Nephron progenitor cell (in vitro differentiated cells): ENCODE measurements at regions not wholly inside any gene's neighbourhood (a gene's known extent, or its start where the extent isn't known, plus 50 kb on each side); places are given as distances from the start of the nearest gene placed in this dataset.
A peak's percentile ranks its signal among the peaks of the same experiment; 100 is the strongest.

Experiments used
- DNase-seq: peaks from one replicate; pipeline ENCODE4 v3.0.0; 2021
- H3K27ac Mint-ChIP-seq: 2 replicates; pipeline ENCODE4 v1.8.0; 2021; ENCODE audit warnings: mild to moderate bottlenecking, moderate library complexity, mixed read lengths
- H3K27me3 Mint-ChIP-seq: 2 replicates; pipeline ENCODE4 v1.8.0; 2021; ENCODE audit warnings: mild to moderate bottlenecking, low read depth, mixed read lengths; ENCODE audit not compliant: poor library complexity
- H3K36me3 Mint-ChIP-seq: 2 replicates; pipeline ENCODE4 v1.8.0; 2021; ENCODE audit warnings: low read depth, mixed read lengths
- H3K4me1 Mint-ChIP-seq: 2 replicates; pipeline ENCODE4 v1.8.0; 2021; ENCODE audit warnings: mixed read lengths
- H3K4me3 Mint-ChIP-seq: 2 replicates; pipeline ENCODE4 v1.8.0; 2021; ENCODE audit warnings: mild to moderate bottlenecking, moderate library complexity, mixed read lengths
- H3K9me3 Mint-ChIP-seq: 2 replicates; pipeline ENCODE4 v1.8.0; 2021; ENCODE audit warnings: mild to moderate bottlenecking, moderate library complexity, mixed read lengths
- TF ChIP-seq, protein P1 (sequence below): fragments of 200-600 bp; sonication (generic); IDR thresholded peaks from 2 replicates; pipeline ENCODE4 v1.5.0; 2021; ENCODE audit warnings: antibody characterized with exemption

GRCh38 chr5:158470764-158471534 lies 612.0 kb upstream of the CLINT1 start:
- no peak overlapping the region for H3K27ac Mint-ChIP-seq
- H3K9me3 Mint-ChIP-seq, result peaks cover 9% of the 10 kb centered on the region
- peaks cover 21% of the 10 kb centered on the region for H3K4me1 Mint-ChIP-seq
- no peak overlapping the region for H3K4me3 Mint-ChIP-seq
- DNase-seq, result no peak
- peaks cover 5% of the 10 kb centered on the region for H3K36me3 Mint-ChIP-seq
- TF ChIP-seq, protein P1, sequence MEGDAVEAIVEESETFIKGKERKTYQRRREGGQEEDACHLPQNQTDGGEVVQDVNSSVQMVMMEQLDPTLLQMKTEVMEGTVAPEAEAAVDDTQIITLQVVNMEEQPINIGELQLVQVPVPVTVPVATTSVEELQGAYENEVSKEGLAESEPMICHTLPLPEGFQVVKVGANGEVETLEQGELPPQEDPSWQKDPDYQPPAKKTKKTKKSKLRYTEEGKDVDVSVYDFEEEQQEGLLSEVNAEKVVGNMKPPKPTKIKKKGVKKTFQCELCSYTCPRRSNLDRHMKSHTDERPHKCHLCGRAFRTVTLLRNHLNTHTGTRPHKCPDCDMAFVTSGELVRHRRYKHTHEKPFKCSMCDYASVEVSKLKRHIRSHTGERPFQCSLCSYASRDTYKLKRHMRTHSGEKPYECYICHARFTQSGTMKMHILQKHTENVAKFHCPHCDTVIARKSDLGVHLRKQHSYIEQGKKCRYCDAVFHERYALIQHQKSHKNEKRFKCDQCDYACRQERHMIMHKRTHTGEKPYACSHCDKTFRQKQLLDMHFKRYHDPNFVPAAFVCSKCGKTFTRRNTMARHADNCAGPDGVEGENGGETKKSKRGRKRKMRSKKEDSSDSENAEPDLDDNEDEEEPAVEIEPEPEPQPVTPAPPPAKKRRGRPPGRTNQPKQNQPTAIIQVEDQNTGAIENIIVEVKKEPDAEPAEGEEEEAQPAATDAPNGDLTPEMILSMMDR, result no peak
- H3K27me3 Mint-ChIP-seq, result peaks cover 30% of the 10 kb centered on the region

- Mint-ChIP-seq H3K4me1 (peaks cover 12% of the 10 kb centered on the region), H3K36me3 (peaks cover 5% of the 10 kb centered on the region), H3K9me3 (peaks cover 9% of the 10 kb centered on the region), H3K4me3 (no peak overlapping the region), H3K27ac (no peak overlapping the region), H3K27me3 (peaks cover 22% of the 10 kb centered on the region)
- TF ChIP-seq, protein P1, result no peak
- DNase-seq, result no peak
These were observed 609.5 kb upstream of the CLINT1 start for GRCh38 chr5:158468444-158468843.

- Mint-ChIP-seq H3K4me3 (no peak overlapping the region), H3K4me1 (peaks cover 6% of the 10 kb centered on the region), H3K9me3 (peaks cover 9% of the 10 kb centered on the region), H3K36me3 (peaks cover 5% of the 10 kb centered on the region), H3K27ac (no peak overlapping the region), H3K27me3 (peaks cover 29% of the 10 kb centered on the region)
- DNase-seq, result no peak
- TF ChIP-seq, protein P1, result no peak
These were observed 607.2 kb upstream of the CLINT1 start for GRCh38 chr5:158466191-158466590.

- no peak for DNase-seq
- H3K4me1 Mint-ChIP-seq, result no peaks in the 10 kb centered on the region
These were observed 606.4 kb upstream of the CLINT1 start for GRCh38 chr5:158465086-158465972.

GRCh38 chr5:158464383-158464782 lies 605.4 kb upstream of the CLINT1 start:
- no peak for DNase-seq
- Mint-ChIP-seq H3K27me3 (peaks cover 20% of the 10 kb centered on the region), H3K27ac (no peak overlapping the region), H3K36me3 (no peaks in the 10 kb centered on the region), H3K9me3 (peaks cover 3% of the 10 kb centered on the region), H3K4me3 (no peak overlapping the region), H3K4me1 (no peaks in the 10 kb centered on the region)
- TF ChIP-seq, protein P1, result no peak

More at GRCh38 chr5:158465086-158465972, 606.4 kb upstream of the CLINT1 start:
- Mint-ChIP-seq H3K27ac (peak overlapping the region; percentile 6), H3K4me3 (no peak overlapping the region), H3K27me3 (peaks cover 29% of the 10 kb centered on the region), H3K9me3 (peaks cover 9% of the 10 kb centered on the region), H3K36me3 (peaks cover 5% of the 10 kb centered on the region)
- TF ChIP-seq, protein P1, result no peak
